C4-2B (cell line): ENCODE measurements at regions not wholly inside any gene's neighbourhood (a gene's known extent, or its start where the extent isn't known, plus 50 kb on each side); places are given as distances from the start of the nearest gene placed in this dataset.

Source experiments
- H3K27ac ChIP-seq: fragments of 450-650 bp; 2 replicates; pipeline ENCODE4 v1.5.1; 2017
- CTCF ChIP-seq: fragments of 450-650 bp; conservative IDR thresholded peaks from 2 replicates; pipeline ENCODE4 v1.5.1; 2017; ENCODE audit warnings: mild to moderate bottlenecking
- ZFX ChIP-seq: fragments of 450-650 bp; IDR thresholded peaks from 2 replicates; pipeline ENCODE4 v1.6.1; 2017

- TF ChIP-seq ZFX (no peak), CTCF (no peak)
- H3K27ac ChIP-seq: no peak overlapping the region
Measured at GRCh38 chr11:127340438-127340837, 339.9 kb upstream of the KIRREL3 start.

- no peak for TF ChIP-seq CTCF
- TF ChIP-seq ZFX: no peak
Measured at GRCh38 chr11:127339376-127339775, 338.8 kb upstream of the KIRREL3 start.

GRCh38 chr11:127338380-127339259 lies 338.1 kb upstream of the KIRREL3 start:
- TF ChIP-seq CTCF (no peak), ZFX (no peak)
- no peak overlapping the region for H3K27ac ChIP-seq

More at GRCh38 chr11:127339376-127339775, 338.8 kb upstream of the KIRREL3 start:
- H3K27ac ChIP-seq: no peak overlapping the region

- H3K27ac ChIP-seq: no peak overlapping the region
- TF ChIP-seq CTCF (no peak), ZFX (no peak)
Measured at GRCh38 chr11:127334466-127334865, 333.9 kb upstream of the KIRREL3 start.

GRCh38 chr11:127332896-127333295 lies 332.3 kb upstream of the KIRREL3 start:
- no peak for TF ChIP-seq ZFX

GRCh38 chr11:127330044-127330443 lies 329.5 kb upstream of the KIRREL3 start:
- TF ChIP-seq ZFX: no peak
- TF ChIP-seq CTCF: no peak
- H3K27ac ChIP-seq: no peak overlapping the region

More at GRCh38 chr11:127332896-127333295, 332.3 kb upstream of the KIRREL3 start:
- no peak overlapping the region for H3K27ac ChIP-seq

GRCh38 chr11:127308291-127308690 lies 307.7 kb upstream of the KIRREL3 start:
- H3K27ac ChIP-seq: no peak overlapping the region
- TF ChIP-seq ZFX (no peak), CTCF (no peak)

- TF ChIP-seq CTCF: no peak
- no peak for TF ChIP-seq ZFX
- H3K27ac ChIP-seq: no peak overlapping the region
Measured at GRCh38 chr11:127307700-127308099, 307.1 kb upstream of the KIRREL3 start.
